Subcutaneous abdominal adipose tissue (tissue), 5 donors: ENCODE measurements at regions not wholly inside any gene's neighbourhood (a gene's known extent, or its start where the extent isn't known, plus 50 kb on each side); places are given as distances from the start of the nearest gene placed in this dataset.
"Not testable (repeated sequence)": the region's sequence is repeated elsewhere in the genome, so short reads cannot be mapped to it uniquely, and the experiment has no call there.

ENCODE experiments used
- H3K27ac ChIP-seq: one replicate; pipeline ENCODE4 v1.7.0; 2013; ENCODE audit warnings: low read depth, mild to moderate bottlenecking, inconsistent platforms, low read length, moderate library complexity
- H3K27me3 ChIP-seq, 5 donors: one replicate each; pipeline ENCODE4 v1.7.0; 2013; ENCODE audit warnings: low read length in 5 of 5, inconsistent platforms in 1 of 5; ENCODE audit not compliant: control insufficient read depth in 5 of 5, insufficient read depth in 4 of 5
- H3K36me3 ChIP-seq, 5 donors: one replicate each; pipeline ENCODE4 v1.7.0; 2013; ENCODE audit warnings: low read length in 5 of 5; ENCODE audit not compliant: control insufficient read depth in 5 of 5, insufficient read depth in 5 of 5
- H3K4me1 ChIP-seq, 5 donors: one replicate each; pipeline ENCODE4 v1.7.0; 2013; ENCODE audit warnings: low read length in 5 of 5, mild to moderate bottlenecking in 3 of 5, moderate library complexity in 1 of 5; ENCODE audit not compliant: control insufficient read depth in 5 of 5, insufficient read depth in 5 of 5
- H3K4me3 ChIP-seq, 5 donors: one replicate each; pipeline ENCODE4 v1.7.0; 2013; ENCODE audit warnings: low read length in 5 of 5, low read depth in 1 of 5
- H3K9ac ChIP-seq, 5 donors: one replicate each; pipeline ENCODE4 v1.7.0; 2013; ENCODE audit warnings: low read length in 5 of 5, mild to moderate bottlenecking in 4 of 5, moderate library complexity in 3 of 5
- H3K9me3 ChIP-seq, 5 donors: one replicate each; pipeline ENCODE4 v1.7.0; 2013; ENCODE audit warnings: low read length in 5 of 5; ENCODE audit not compliant: control insufficient read depth in 5 of 5
- donor health status: healthy.
- donor health status: healthy.
- donor health status: healthy.
- donor health status: healthy.
- donor health status: healthy.

DNA sequence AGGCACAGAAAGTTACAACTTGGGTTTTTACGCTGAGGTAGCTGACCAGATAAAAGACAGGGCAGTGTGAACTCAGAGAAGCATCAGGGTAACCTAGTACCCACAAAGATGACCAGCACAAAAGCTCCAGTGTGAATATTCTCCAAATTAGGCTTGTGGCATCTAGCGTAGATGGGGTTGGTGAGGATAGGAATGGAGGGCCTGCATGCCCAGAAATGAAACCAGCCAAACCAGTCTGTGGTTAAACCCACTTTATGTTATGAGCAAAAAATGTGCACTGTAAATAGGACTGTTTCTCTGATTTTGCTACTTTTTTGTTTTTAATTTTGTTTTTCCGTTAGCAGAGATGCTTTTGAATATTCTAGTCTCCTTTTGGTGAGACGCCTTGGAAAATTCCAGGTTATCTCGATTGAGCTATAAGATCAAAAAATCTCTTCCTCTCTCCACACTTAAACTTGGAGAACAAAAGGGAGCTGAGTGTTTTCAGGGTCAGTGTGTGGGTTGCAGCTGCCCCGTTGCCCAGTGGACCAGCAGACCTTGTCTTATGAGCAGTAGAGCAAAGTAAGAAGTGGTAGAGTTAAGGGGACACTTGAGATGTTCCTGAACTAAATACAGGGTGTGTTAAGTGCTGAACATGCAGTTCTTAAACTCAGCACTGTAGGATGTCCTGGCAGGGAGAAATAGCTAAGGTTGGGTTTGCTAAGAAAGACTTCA, 132.9 kb downstream of the C3orf38 start:
- Histone ChIP-seq H3K27me3 (no peaks in the 10 kb centered on the region), H3K27ac (no peak overlapping the region), H3K9me3 (no peaks in the 10 kb centered on the region), H3K4me3 (no peak overlapping the region), H3K4me1 (no peaks in the 10 kb centered on the region), H3K36me3 (no peaks in the 10 kb centered on the region), H3K9ac (no peak overlapping the region)

DNA sequence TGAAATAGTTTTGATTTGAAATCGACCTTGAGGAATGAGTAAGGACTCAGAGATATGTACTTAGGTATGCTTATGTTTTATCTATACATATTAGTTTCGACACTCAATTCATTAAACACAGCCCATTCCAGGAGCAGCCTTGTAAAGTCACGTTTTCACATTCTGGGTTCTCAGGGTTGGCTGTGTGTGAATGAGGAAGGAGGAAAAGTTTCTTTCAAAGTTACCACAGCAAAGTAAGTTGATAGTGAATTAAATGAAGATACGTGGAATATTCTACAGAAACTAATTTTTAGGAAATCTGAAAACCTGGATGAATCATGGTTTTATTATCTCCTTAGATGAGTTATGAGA, 133.5 kb downstream of the C3orf38 start:
- Histone ChIP-seq H3K27me3 (no peaks in the 10 kb centered on the region), H3K9me3 (no peaks in the 10 kb centered on the region), H3K27ac (no peak overlapping the region), H3K9ac (no peak overlapping the region), H3K36me3 (no peaks in the 10 kb centered on the region), H3K4me3 (no peak overlapping the region), H3K4me1 (no peaks in the 10 kb centered on the region)

DNA sequence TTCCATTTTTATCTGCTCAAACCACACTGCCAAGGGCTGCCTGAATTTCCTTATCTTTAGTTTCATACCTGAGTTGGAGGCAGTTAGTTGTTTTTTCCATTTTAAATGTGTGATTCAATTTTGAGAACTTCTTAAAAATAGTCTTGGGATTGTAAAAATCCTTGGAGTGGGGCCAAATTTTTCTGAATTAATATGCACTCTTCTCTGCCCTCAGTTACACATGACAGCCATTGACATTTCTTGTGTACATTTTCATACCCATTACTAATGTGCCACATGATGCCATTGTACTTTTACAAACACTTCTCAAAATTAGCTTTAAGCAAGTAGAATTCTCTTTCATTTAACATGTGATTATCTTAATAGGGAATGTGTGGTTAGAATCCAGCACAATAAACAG, 141.7 kb downstream of the C3orf38 start:
- Histone ChIP-seq H3K4me3 (no peak overlapping the region), H3K27ac (no peak overlapping the region), H3K27me3 (no peaks in the 10 kb centered on the region), H3K4me1 (no peaks in the 10 kb centered on the region), H3K36me3 (no peaks in the 10 kb centered on the region), H3K9me3 (no peaks in the 10 kb centered on the region), H3K9ac (no peak overlapping the region)

DNA sequence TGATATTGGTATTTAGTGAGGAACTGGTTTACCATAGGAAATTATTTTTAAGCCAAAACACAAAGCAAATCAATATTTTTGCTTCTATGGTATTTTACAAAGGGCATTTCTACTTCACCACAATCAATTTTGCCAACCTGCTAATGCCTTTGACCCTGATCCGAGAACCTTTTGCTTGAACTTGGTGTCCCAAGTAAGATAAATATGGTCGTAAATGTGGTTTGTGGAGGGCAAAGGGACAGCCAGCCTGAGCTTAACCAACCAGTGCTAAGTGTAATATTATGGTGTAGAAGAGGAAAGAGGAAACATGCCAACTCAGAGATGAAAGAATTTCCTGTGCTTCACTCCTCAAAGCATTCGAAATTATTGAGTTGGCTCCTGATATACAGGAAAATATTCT, 148.4 kb downstream of the C3orf38 start:
- Histone ChIP-seq H3K4me1 (no peaks in the 10 kb centered on the region), H3K9me3 (no peaks in the 10 kb centered on the region), H3K9ac (no peak overlapping the region), H3K4me3 (no peak overlapping the region), H3K36me3 (no peaks in the 10 kb centered on the region), H3K27me3 (no peaks in the 10 kb centered on the region), H3K27ac (no peak overlapping the region)

DNA sequence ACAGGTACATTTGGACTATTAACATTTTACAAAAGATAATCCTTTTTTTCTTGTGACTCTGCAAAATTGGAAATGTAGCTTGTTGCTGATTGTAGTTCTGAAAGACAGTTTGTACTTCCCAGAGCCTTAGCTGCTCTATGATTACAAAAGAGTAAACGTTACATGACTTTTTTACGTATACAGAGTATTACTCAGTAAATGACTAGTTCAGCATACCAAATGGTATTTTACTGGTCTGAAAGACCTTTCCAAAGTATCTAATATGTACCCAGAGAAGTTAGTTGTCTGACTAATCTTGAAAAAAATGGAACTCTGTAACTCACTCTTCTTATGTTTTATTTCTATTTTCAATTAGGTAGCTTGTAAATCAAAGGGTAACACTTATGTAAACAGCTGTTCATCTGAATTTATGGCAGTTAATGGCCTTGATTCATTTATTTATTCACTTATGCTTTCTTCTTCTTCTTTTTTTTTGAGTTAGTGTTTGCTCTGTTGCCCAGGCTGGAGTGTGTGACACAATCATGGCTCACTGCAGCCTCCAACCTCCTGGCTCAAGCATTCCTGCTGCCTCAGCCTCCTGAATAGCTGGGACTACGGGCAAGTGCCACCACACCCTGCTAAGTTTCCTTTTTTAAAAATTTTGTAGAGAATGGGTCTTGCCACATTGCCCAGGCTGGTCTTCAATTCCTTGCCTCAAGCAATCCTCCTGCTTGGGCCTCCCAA, 151.7 kb downstream of the C3orf38 start:
- no peak overlapping the region for H3K27ac ChIP-seq
- no peak overlapping the region for H3K4me3 ChIP-seq
- no peaks in the 10 kb centered on the region for H3K27me3 ChIP-seq
- H3K9me3 ChIP-seq: no peaks in the 10 kb centered on the region
- H3K36me3 ChIP-seq: no peaks in the 10 kb centered on the region
- H3K9ac ChIP-seq: no peak overlapping the region
- no peaks in the 10 kb centered on the region for H3K4me1 ChIP-seq

DNA sequence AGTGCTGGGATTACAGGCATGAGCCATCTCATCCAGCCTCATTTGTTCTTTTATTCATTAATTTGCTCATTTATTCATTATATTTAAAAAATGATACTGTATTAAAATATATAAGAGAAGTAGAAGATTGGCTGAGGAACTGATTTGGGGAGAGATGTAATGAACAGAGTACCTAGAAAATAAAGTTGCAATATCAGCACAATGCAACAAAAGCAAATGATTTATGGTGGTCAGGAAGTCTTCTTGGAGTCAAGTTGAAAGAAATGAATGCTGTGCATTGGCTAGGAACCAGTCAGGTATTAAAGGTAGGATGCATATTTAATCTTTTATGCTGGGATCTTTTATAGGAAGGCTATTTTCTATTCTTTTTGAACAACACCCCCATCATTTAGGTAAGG, 152.2 kb downstream of the C3orf38 start:
- H3K9ac ChIP-seq: no peak overlapping the region
- H3K27me3 ChIP-seq: no peaks in the 10 kb centered on the region
- H3K9me3 ChIP-seq: no peaks in the 10 kb centered on the region
- H3K36me3 ChIP-seq: no peaks in the 10 kb centered on the region
- H3K4me1 ChIP-seq: no peaks in the 10 kb centered on the region
- no peak overlapping the region for H3K4me3 ChIP-seq
- no peak overlapping the region for H3K27ac ChIP-seq

DNA sequence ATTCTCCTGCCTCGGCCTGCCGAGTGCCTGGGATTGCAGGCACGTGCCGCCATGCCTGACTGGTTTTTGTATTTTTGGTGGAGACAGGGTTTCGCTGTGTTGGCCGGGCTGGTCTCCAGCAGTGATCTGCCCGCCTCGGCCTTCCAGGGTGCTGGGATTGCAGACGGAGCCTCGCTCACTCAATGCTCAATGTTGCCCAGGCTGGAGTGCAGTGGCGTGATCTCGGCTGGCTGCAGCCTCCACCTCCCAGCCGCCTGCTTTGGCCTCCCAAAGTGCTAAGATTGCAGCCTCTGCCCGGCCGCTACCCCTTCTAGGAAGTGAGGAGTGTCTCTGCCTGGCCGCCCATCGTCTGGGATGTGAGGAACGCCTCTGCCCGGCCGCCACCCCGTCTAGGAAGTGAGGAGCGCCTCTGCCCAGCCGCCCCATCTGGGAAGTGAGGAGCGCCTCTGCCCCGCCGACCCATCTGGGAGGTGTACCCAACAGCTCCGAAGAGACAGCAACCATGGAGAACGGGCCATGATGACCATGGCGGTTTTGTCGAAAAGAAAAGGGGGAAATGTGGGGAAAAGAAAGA, 153.7 kb downstream of the C3orf38 start:
- not testable (repeated sequence) for H3K9me3 ChIP-seq, H3K27me3 ChIP-seq, H3K27ac ChIP-seq, H3K36me3 ChIP-seq, H3K4me3 ChIP-seq, H3K4me1 ChIP-seq, H3K9ac ChIP-seq

DNA sequence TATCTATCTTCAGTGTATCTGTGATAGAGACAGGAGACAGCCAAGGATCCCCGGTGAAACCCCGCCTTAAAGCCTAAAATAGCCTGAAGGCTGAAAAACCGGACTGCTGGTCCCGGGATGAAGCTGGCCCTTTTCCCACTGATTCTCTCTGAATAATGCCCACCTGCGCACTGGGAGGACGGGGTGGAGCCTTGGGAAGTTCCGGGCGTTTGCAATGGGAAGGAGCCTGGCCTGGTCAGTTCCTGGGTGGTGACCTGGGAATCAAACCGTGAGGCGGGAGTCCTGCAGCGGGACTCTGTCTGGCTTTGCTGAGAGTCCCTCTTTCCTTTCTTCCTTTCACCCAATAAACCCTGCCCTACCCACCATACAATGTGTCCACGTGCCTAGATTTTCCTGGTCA, 157.9 kb downstream of the C3orf38 start:
- Histone ChIP-seq H3K9ac (no peak overlapping the region), H3K4me1 (no peaks in the 10 kb centered on the region), H3K9me3 (no peaks in the 10 kb centered on the region), H3K36me3 (no peaks in the 10 kb centered on the region), H3K27ac (no peak overlapping the region), H3K27me3 (no peaks in the 10 kb centered on the region), H3K4me3 (no peak overlapping the region)

DNA sequence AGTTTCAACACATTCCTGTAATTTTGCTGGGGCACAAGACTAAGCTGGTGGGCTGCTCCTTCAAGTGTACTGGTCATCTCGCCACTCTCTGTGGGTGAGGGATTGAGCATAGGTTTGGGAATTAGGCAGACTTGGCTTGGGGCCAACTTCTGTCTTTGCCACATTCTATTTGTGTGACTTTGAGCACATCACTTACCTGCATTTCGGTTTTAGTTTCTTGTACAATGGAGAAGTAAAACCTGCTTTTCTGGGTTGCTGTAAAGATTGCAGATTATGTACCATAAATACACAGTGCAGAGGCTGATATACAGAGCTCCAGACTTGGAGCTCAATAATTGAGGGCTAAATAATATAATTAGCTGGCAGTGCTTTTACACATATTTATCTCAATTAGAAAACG, 162.1 kb downstream of the C3orf38 start:
- Histone ChIP-seq H3K9me3 (no peaks in the 10 kb centered on the region), H3K27me3 (no peaks in the 10 kb centered on the region), H3K27ac (no peak overlapping the region), H3K4me1 (no peaks in the 10 kb centered on the region), H3K4me3 (no peak overlapping the region), H3K36me3 (no peaks in the 10 kb centered on the region), H3K9ac (no peak overlapping the region)

DNA sequence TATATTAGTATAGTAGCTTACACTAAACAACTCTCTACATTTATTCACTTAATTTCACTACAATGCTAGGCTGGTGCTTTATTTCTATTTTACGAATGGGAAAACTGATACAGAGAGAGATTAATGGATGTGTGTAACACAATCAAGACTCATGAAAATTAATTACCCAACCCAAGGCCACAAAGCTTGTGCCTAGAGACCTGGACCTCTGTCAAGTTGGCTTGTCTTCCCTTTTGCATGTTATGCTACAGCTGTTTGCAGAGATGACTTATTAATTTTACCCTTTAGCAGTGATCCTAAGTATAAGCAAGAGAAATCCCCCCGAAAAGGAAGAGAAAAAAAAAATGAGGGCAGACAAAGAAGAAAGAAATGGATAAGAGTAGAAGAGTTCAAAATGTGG, 162.5 kb downstream of the C3orf38 start:
- H3K27ac ChIP-seq: no peak overlapping the region
- H3K4me3 ChIP-seq: no peak overlapping the region
- H3K36me3 ChIP-seq: no peaks in the 10 kb centered on the region
- no peaks in the 10 kb centered on the region for H3K4me1 ChIP-seq
- no peaks in the 10 kb centered on the region for H3K27me3 ChIP-seq
- peaks cover 0 to 1% (median 0%) of the 10 kb centered on the region in 5 donors for H3K9me3 ChIP-seq
- no peak overlapping the region for H3K9ac ChIP-seq
